ENCODE measurements at regions not wholly inside any gene's neighbourhood (a gene's known extent, or its start where the extent isn't known, plus 50 kb on each side); places are given as distances from the start of the nearest gene placed in this dataset.

DNA sequence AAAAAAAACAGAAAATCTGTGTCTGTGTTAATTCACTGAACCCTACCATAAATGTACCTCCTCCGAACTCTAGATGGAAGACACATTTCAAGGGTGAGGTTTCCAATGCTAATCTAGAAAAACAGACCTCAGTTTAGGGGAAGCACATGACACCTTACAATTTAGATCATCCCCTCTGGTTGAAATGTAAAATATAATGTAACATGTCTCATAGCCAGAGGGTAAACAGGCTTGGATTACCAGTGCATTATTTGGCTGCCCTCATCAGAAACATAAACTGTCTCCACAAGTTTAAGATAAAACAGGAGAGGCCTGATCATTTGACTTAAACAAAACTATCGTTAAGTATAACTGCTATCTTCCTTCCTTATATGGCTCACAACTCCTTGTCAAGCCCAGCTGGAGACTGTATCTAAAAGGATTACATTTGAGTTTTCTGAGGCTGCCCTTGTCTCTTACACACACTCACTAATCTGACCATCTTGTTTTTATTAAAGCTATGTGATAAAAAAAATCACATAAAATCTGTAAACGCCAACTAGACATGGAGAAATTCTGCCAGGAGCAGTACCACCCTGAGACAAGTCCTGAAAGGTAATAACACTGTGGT lies 105.7 kb downstream of the LURAP1L start:
- Histone ChIP-seq H3K27me3 (no peaks in the 10 kb centered on the region), H3K4me3 (no peak overlapping the region), H3K9ac (ENCODE audit: low read depth in 2 of 2, low read length in 2 of 2) (no peak overlapping the region), H3K4me1 (peaks cover 4% of the 10 kb centered on the region), H3K27ac (no peak overlapping the region), H3K36me3 (no peaks in the 10 kb centered on the region), H3K9me3 (no peaks in the 10 kb centered on the region)
- intact Hi-C loops (cut with DNase I): loop anchor here (5.0 kb wide), 1 partner anchor 103 kb away; the partner anchor contains the start of gene LURAP1L
- TF ChIP-seq, protein P1, sequence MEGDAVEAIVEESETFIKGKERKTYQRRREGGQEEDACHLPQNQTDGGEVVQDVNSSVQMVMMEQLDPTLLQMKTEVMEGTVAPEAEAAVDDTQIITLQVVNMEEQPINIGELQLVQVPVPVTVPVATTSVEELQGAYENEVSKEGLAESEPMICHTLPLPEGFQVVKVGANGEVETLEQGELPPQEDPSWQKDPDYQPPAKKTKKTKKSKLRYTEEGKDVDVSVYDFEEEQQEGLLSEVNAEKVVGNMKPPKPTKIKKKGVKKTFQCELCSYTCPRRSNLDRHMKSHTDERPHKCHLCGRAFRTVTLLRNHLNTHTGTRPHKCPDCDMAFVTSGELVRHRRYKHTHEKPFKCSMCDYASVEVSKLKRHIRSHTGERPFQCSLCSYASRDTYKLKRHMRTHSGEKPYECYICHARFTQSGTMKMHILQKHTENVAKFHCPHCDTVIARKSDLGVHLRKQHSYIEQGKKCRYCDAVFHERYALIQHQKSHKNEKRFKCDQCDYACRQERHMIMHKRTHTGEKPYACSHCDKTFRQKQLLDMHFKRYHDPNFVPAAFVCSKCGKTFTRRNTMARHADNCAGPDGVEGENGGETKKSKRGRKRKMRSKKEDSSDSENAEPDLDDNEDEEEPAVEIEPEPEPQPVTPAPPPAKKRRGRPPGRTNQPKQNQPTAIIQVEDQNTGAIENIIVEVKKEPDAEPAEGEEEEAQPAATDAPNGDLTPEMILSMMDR (IDR thresholded peaks at IDR 0.05): no peak
- DNase-seq: no peak

DNA sequence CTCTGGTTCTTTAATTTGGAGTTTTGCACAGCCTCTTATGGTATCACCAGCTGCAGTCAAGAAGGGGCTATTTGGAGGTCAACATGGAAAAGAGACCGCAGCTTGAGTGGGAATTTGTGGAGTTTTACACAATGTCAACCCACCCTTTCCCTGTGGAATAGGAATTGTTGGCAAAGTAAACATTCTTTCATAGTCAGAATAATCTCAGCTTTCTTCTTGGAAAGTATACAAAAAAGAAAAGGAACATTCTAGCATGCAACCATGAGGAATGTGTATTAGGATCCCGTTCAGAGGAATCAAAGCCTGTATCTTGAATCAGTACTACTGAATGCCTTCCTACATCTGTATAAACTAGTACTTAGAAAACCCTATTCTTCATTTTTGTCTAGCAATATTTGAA lies 107.6 kb downstream of the LURAP1L start:
- no peaks in the 10 kb centered on the region for H3K36me3 ChIP-seq
- H3K9ac ChIP-seq (ENCODE audit: low read depth in 2 of 2, low read length in 2 of 2): no peak overlapping the region
- TF ChIP-seq, protein P1 (IDR thresholded peaks at IDR 0.05): no peak
- no peaks in the 10 kb centered on the region for H3K27me3 ChIP-seq
- H3K27ac ChIP-seq: no peak overlapping the region
- no peak overlapping the region for H3K4me3 ChIP-seq
- no peaks in the 10 kb centered on the region for H3K9me3 ChIP-seq
- no peak for DNase-seq
- intact Hi-C loops (cut with DNase I): loop anchor here (2.0 to 5.0 kb wide), 3 partner anchors 64 to 158 kb away; partner anchors contain the start of gene LURAP1L
- H3K4me1 ChIP-seq: no peaks in the 10 kb centered on the region

DNA sequence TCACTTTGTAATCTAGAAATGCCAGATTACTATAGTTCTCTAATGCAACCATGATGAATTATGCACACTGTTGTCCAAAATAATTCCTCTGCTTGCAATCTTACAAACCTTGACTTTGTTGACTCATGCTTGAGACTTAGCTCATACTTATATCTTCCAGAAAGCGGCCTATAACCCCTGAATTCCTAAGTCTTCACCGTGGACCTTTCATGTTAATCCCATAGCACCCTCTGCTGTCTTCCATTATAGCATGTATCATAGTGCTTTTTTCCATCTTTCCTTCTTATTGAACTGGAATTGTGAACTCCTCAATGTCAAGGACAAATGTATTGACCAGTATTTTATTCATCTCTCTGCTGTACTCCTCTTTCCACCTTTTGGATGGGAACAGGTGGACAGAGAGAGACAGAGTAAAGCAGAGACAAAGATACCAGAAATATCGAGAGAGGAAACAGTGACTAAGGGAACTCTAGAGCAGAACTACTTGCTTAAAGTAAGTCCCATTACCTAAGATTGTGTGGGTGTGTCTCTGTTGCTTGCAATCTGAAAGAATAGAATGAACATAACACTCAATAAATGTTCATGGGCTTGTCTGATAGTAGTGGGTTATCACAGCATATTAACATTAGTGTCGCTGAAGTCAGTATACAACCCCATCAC lies 110.0 kb downstream of the LURAP1L start:
- TF ChIP-seq, protein P1 (IDR thresholded peaks at IDR 0.05): peak; percentile 50
- no peaks in the 10 kb centered on the region for H3K9me3 ChIP-seq
- H3K9ac ChIP-seq (ENCODE audit: low read depth in 2 of 2, low read length in 2 of 2): no peak overlapping the region
- intact Hi-C loops (cut with DNase I): loop anchor here (5.0 kb wide), 2 partner anchors 108 to 202 kb away; partner anchors contain the start of gene LURAP1L
- H3K27me3 ChIP-seq: no peaks in the 10 kb centered on the region
- H3K4me1 ChIP-seq: no peaks in the 10 kb centered on the region
- no peak overlapping the region for H3K27ac ChIP-seq
- H3K4me3 ChIP-seq: no peak overlapping the region
- no peak for DNase-seq
- no peaks in the 10 kb centered on the region for H3K36me3 ChIP-seq

DNA sequence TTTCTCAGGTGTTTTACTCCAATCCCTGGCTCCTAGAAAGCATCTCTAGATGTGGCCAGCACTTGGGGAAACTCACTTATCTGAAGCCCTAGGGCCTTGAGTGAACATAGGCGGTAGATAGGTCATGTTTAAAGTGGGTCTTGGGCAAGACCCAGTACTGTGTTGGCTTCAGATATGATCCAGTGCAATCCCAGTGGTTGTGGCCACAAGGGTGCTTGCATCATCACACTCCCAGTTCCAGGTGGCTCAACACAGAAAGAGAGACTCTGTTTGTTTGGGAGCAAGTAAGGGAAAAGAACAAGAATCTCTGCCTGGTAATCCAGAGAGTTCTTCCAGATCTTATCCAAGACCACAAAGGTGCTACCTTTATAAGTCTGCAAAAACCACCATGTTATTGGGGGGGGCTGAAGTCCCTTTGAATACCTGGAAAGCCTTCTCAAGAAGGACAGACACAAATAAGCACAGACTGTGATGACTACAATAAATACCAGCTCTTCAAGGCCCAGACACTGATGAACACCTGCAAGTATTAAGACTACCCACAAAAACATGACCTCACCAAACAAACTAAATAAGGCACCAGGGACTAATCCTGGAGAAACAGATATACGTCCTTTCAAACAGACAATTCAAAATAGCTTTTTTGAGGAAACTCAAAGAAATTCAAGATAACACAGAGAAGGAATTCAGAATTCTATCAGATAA lies 114.7 kb downstream of the LURAP1L start:
- H3K4me1 ChIP-seq: no peaks in the 10 kb centered on the region
- no peaks in the 10 kb centered on the region for H3K9me3 ChIP-seq
- TF ChIP-seq, protein P1 (IDR thresholded peaks at IDR 0.05): no peak
- H3K4me3 ChIP-seq: no peak overlapping the region
- intact Hi-C loops (cut with DNase I): loop anchor here (5.0 kb wide), 1 partner anchor 198 kb away; no protein-coding TSS in a partner anchor
- H3K27me3 ChIP-seq: no peaks in the 10 kb centered on the region
- no peak for DNase-seq
- no peak overlapping the region for H3K9ac ChIP-seq (ENCODE audit: low read depth in 2 of 2, low read length in 2 of 2)
- no peaks in the 10 kb centered on the region for H3K36me3 ChIP-seq
- H3K27ac ChIP-seq: no peak overlapping the region

DNA sequence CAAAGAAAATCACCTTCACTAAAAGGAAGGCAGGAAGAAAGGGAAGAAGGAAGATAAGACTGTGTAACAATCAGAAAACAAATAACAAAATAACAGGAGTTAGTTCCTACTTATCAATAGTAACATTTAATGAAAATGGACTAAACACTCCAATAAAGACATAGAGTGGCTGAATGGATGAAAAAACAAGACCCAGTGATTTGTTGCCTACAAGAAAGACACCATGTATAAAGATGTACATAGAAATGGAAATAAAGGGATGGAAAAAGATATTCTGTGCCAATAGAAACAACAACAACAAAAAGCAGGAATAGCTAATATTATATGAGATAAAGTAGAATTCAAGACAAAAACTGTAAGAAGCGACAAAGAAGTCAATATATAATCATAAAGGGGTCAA lies 116.8 kb downstream of the LURAP1L start:
- TF ChIP-seq, protein P1 (IDR thresholded peaks at IDR 0.05): no peak
- no peaks in the 10 kb centered on the region for H3K27me3 ChIP-seq
- no peak for DNase-seq
- H3K4me3 ChIP-seq: no peak overlapping the region
- no peaks in the 10 kb centered on the region for H3K4me1 ChIP-seq
- H3K27ac ChIP-seq: no peak overlapping the region
- H3K36me3 ChIP-seq: no peaks in the 10 kb centered on the region
- no peaks in the 10 kb centered on the region for H3K9me3 ChIP-seq
- H3K9ac ChIP-seq (ENCODE audit: low read depth in 2 of 2, low read length in 2 of 2): no peak overlapping the region
- intact Hi-C loops (cut with DNase I): no loop called here

All from colonic mucosa (tissue), 4 donors.